IMR-90 (cell line): ENCODE measurements at regions not wholly inside any gene's neighbourhood (a gene's known extent, or its start where the extent isn't known, plus 50 kb on each side); places are given as distances from the start of the nearest gene placed in this dataset.

Experiments used
- ATAC-seq: fragments of 200-7000 bp; cut with Tn5 transposase; 2 replicates; pipeline ENCODE4 v1.9.1; 2020; ENCODE audit warnings: low read depth, mild to moderate bottlenecking, moderate library complexity
- BruUV-seq: library from RNA; stranded (reverse); fragments of 400-500 nt; replicated peaks from 2 replicates; lab custom pipeline; 2021; lab: Mats Ljungman, UMichigan
- CTCF ChIA-PET: fragments of 300-600 bp; formaldehyde crosslinking; extraction: SDS; loops from one replicate; lab custom pipeline; 2021; ENCODE audit warnings: antibody characterized with exemption; lab: Yijun Ruan, JAX
- POLR2A ChIA-PET: fragments of 300-600 bp; sonication (Branson Sonifier 250); formaldehyde crosslinking; loops from one replicate; lab custom pipeline; 2022; ENCODE audit warnings: antibody characterized with exemption; ENCODE audit not compliant: unreplicated experiment; lab: Charles Lee
- DNase-seq: peaks from one replicate; pipeline ENCODE4 v3.0.0; 2013
- H2AFZ ChIP-seq: replicated peaks from 2 replicates; pipeline ENCODE3; 2013; ENCODE audit warnings: low read length, mild to moderate bottlenecking; ENCODE audit not compliant: poor library complexity
- H2AK5ac ChIP-seq: 2 replicates; pipeline ENCODE4 v1.6.1; 2013; ENCODE audit warnings: low read depth, low read length, inconsistent platforms
- H2AK9ac ChIP-seq: replicated peaks from 2 replicates; pipeline ENCODE3; 2013; ENCODE audit warnings: mild to moderate bottlenecking, low read depth, low read length, moderate library complexity; ENCODE audit not compliant: poor library complexity
- H2BK120ac ChIP-seq: 2 replicates; pipeline ENCODE4 v1.6.1; 2013; ENCODE audit warnings: low read depth, low read length, inconsistent platforms
- H2BK15ac ChIP-seq: 3 replicates; pipeline ENCODE4 v1.6.1; 2013; ENCODE audit warnings: low read depth, low read length, inconsistent platforms
- H2BK20ac ChIP-seq: 2 replicates; pipeline ENCODE4 v1.6.1; 2013; ENCODE audit warnings: low read depth, mild to moderate bottlenecking, inconsistent platforms, low read length, moderate library complexity
- H2BK5ac ChIP-seq: 2 replicates; pipeline ENCODE4 v1.6.1; 2013; ENCODE audit warnings: mild to moderate bottlenecking, low read depth, low read length, inconsistent platforms; ENCODE audit not compliant: poor library complexity, severe bottlenecking
- H3K14ac ChIP-seq: replicated peaks from 2 replicates; pipeline ENCODE4 v1.6.1; 2013; ENCODE audit warnings: low read depth, low read length, inconsistent platforms
- H3K18ac ChIP-seq: 2 replicates; pipeline ENCODE4 v1.6.1; 2013; ENCODE audit warnings: low read depth, low read length, control low read depth
- H3K23ac ChIP-seq: 2 replicates; pipeline ENCODE4 v1.6.1; 2013; ENCODE audit warnings: low read depth, low read length, inconsistent platforms
- H3K27ac ChIP-seq: 2 replicates; pipeline ENCODE4 v1.5.1; 2013; ENCODE audit warnings: mild to moderate bottlenecking, control low read depth, low read length; ENCODE audit not compliant: insufficient read depth
- H3K27me3 ChIP-seq: 2 replicates; pipeline ENCODE4 v1.6.1; 2013; ENCODE audit warnings: low read length; ENCODE audit not compliant: control insufficient read depth, insufficient read depth
- H3K36me3 ChIP-seq: 2 replicates; pipeline ENCODE4 v1.6.1; 2013; ENCODE audit warnings: low read length, mixed read lengths; ENCODE audit not compliant: control insufficient read depth, insufficient read depth
- H3K4ac ChIP-seq: 2 replicates; pipeline ENCODE4 v1.6.1; 2013; ENCODE audit warnings: low read depth, low read length, inconsistent platforms
- H3K4me1 ChIP-seq: 2 replicates; pipeline ENCODE4 v1.6.1; 2013; ENCODE audit warnings: low read length, mixed read lengths; ENCODE audit not compliant: control insufficient read depth, insufficient read depth
- H3K4me2 ChIP-seq: 2 replicates; pipeline ENCODE4 v1.6.1; 2013; ENCODE audit warnings: low read depth, mild to moderate bottlenecking, control low read depth, low read length, moderate library complexity
- H3K4me3 ChIP-seq: 2 replicates; pipeline ENCODE4 v1.5.1; 2013; ENCODE audit warnings: low read depth, mild to moderate bottlenecking, control low read depth, low read length, moderate library complexity; ENCODE audit not compliant: insufficient read depth
- H3K56ac ChIP-seq: 2 replicates; pipeline ENCODE4 v1.6.1; 2013; ENCODE audit warnings: low read length, inconsistent platforms; ENCODE audit not compliant: insufficient read depth; ENCODE audit errors: extremely low read depth
- H3K79me1 ChIP-seq, 2 experiments: 2 replicates each; pipeline ENCODE4 v1.6.1; 2013; ENCODE audit warnings: low read length in 2 of 2, inconsistent platforms in 1 of 2, low read depth in 1 of 2
- H3K9ac ChIP-seq: 2 replicates; pipeline ENCODE4 v1.6.1; 2013; ENCODE audit warnings: low read depth, low read length, control low read depth
- H3K9me1 ChIP-seq: 2 replicates; pipeline ENCODE4 v1.6.1; 2013; ENCODE audit warnings: low read length, inconsistent platforms; ENCODE audit not compliant: insufficient read depth
- H3K9me3 ChIP-seq: 2 replicates; pipeline ENCODE4 v1.6.1; 2013; ENCODE audit warnings: low read length; ENCODE audit not compliant: control insufficient read depth, insufficient read depth
- H4K20me1 ChIP-seq: 2 replicates; pipeline ENCODE4 v1.6.1; 2013; ENCODE audit warnings: low read length, inconsistent platforms; ENCODE audit not compliant: insufficient read depth
- H4K5ac ChIP-seq: 2 replicates; pipeline ENCODE4 v1.6.1; 2013; ENCODE audit warnings: mild to moderate bottlenecking, low read depth, low read length, control low read depth
- H4K8ac ChIP-seq, 2 experiments: 2 replicates each; pipeline ENCODE4 v1.6.1; 2013; ENCODE audit warnings: low read depth in 2 of 2, low read length in 2 of 2, control low read depth in 1 of 2, inconsistent platforms in 1 of 2
- H4K91ac ChIP-seq: 2 replicates; pipeline ENCODE4 v1.6.1; 2013; ENCODE audit warnings: low read depth, low read length, inconsistent platforms; ENCODE audit not compliant: insufficient read depth
- RCOR1 ChIP-seq: IDR thresholded peaks from 2 replicates; pipeline ENCODE4 v1.6.1; 2012; ENCODE audit warnings: mild to moderate bottlenecking, low read length, improper control_type of control experiment; ENCODE audit not compliant: insufficient replicate concordance
- WGBS, 2 experiments: methylation state at CpG; one replicate each; pipeline versions ENCODE4 v1.1.5 to v1.1.7; 2013; ENCODE audit warnings: missing lambda C conversion rate in 2 of 2; ENCODE audit not compliant: insufficient read length in 1 of 2; ENCODE audit errors: extremely low coverage in 2 of 2; 5-methylcytosine and 5-hydroxymethylcytosine counted together
- dilution Hi-C: fragments of 300-500 bp; cut with HindIII; formaldehyde crosslinking; loops from one replicate; pipeline ENCODE4 v1.14.3; 2018; ENCODE audit warnings: low sequenced_read_pairs; ENCODE audit not compliant: unreplicated experiment
- in situ Hi-C: fragments of 300-500 bp; cut with MboI; formaldehyde crosslinking; loops from 3 replicates; pipeline ENCODE4 v1.14.3; 2019; ENCODE audit warnings: low sequenced_read_pairs, inconsistent platforms, mixed read lengths
- intact Hi-C: fragments of 100-400 bp; cut with micrococcal nuclease; formaldehyde crosslinking; loops from 2 replicates; pipeline ENCODE4 v1.10.0; 2022

DNA sequence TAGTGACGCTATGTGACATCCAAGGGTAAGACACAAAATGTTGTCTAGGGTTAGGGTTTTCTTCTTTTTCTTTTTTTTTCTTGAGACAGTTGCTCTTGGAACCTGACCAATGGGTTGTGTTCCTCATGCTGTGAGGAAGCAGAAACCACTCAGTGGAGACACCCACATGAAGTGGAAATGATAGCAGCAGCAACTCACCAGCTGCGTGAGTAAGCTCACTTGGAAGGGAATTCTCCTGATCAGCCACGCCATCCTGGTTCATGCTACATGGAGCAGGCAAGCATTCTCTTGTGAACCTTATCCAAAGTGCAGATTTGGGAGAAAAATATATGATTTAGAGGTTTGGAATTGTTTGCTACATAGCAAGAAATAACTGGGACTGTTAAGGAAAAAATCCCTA is 863.7 kb downstream of the EPHA4 start:
- no peak overlapping the region for H3K56ac ChIP-seq
- H3K4me1 ChIP-seq = no peaks in the 10 kb centered on the region
- no peak overlapping the region for H2BK15ac ChIP-seq
- H2BK5ac ChIP-seq = no peak overlapping the region
- in situ Hi-C loops = no loop called here
- ChIA-PET POLR2A (interaction anchor here (0.6 kb wide), 1 partner anchor 11 kb away, joined by 3 read pairs; no protein-coding TSS in a partner anchor), CTCF (no interaction called here)
- dilution Hi-C loops = no loop called here
- no peak overlapping the region for H3K4ac ChIP-seq
- no peak overlapping the region for H4K5ac ChIP-seq
- no peak overlapping the region for H3K27ac ChIP-seq
- WGBS, 2 experiments = 100% methylated on average over 1 of the region's 3 CpGs; no CpG with 5 or more reads in 1 of the 2 experiments
- H3K9me3 ChIP-seq = no peaks in the 10 kb centered on the region
- H4K20me1 ChIP-seq = no peaks in the 10 kb centered on the region
- H3K14ac ChIP-seq = no peak overlapping the region
- no peak overlapping the region for H2BK120ac ChIP-seq
- BruUV-seq = no TSS peak
- no peak overlapping the region for H2AFZ ChIP-seq
- no peak overlapping the region for H3K18ac ChIP-seq
- no peak overlapping the region for H2AK9ac ChIP-seq
- ATAC-seq = no peak
- H2BK20ac ChIP-seq = no peak overlapping the region
- H3K9me1 ChIP-seq = no peaks in the 10 kb centered on the region
- no peak overlapping the region for H3K4me3 ChIP-seq
- no peak overlapping the region for H3K9ac ChIP-seq
- H4K91ac ChIP-seq = no peak overlapping the region
- TF ChIP-seq RCOR1 = no peak
- no peak overlapping the region for H2AK5ac ChIP-seq
- H3K79me1 ChIP-seq = no peaks in the 10 kb centered on the region
- no peak overlapping the region for H3K4me2 ChIP-seq
- no peak overlapping the region for H3K23ac ChIP-seq
- peak; percentile 57 for DNase-seq
- no peaks in the 10 kb centered on the region for H3K27me3 ChIP-seq
- intact Hi-C loops = no loop called here
- no peak overlapping the region for H4K8ac ChIP-seq
- H3K36me3 ChIP-seq = no peaks in the 10 kb centered on the region
